CD1c-positive myeloid dendritic cell (primary cell): ENCODE measurements at regions not wholly inside any gene's neighbourhood (a gene's known extent, or its start where the extent isn't known, plus 50 kb on each side); places are given as distances from the start of the nearest gene placed in this dataset.

Source experiments
- DNase-seq: peaks from one replicate; pipeline ENCODE4 v3.0.0-alpha.2; 2016; ENCODE audit errors: extremely low spot score

GRCh38 chr2:128813352-128814034 is 494.8 kb upstream of the HS6ST1 start:
- DNase-seq: no peak

GRCh38 chr2:128815248-128815647 is 496.6 kb upstream of the HS6ST1 start:
- DNase-seq: no peak

- DNase-seq: no peak
These were observed 498.5 kb upstream of the HS6ST1 start for GRCh38 chr2:128817171-128817570.

- DNase-seq: no peak
These were observed 499.1 kb upstream of the HS6ST1 start for GRCh38 chr2:128817813-128818212.

GRCh38 chr2:128818248-128818647 is 499.6 kb upstream of the HS6ST1 start:
- no peak for DNase-seq

- DNase-seq: no peak
These were observed 500.2 kb upstream of the HS6ST1 start for GRCh38 chr2:128818704-128819491.

- DNase-seq: no peak
These were observed 501.8 kb upstream of the HS6ST1 start for GRCh38 chr2:128820452-128820851.

- DNase-seq: no peak
These were observed 502.3 kb upstream of the HS6ST1 start for GRCh38 chr2:128821010-128821409.

- DNase-seq: no peak
These were observed 514.4 kb upstream of the HS6ST1 start for GRCh38 chr2:128832946-128833663.

GRCh38 chr2:128833664-128834027 is 515.0 kb upstream of the HS6ST1 start:
- DNase-seq: no peak

GRCh38 chr2:128834207-128834879 is 515.7 kb upstream of the HS6ST1 start:
- DNase-seq: no peak

GRCh38 chr2:128834880-128835252 is 516.2 kb upstream of the HS6ST1 start:
- no peak for DNase-seq

- DNase-seq: no peak
These were observed 516.7 kb upstream of the HS6ST1 start for GRCh38 chr2:128835342-128835855.

GRCh38 chr2:128835974-128836373 is 517.3 kb upstream of the HS6ST1 start:
- no peak for DNase-seq

GRCh38 chr2:128836559-128837100 is 518.0 kb upstream of the HS6ST1 start:
- DNase-seq: no peak

- no peak for DNase-seq
These were observed 519.6 kb upstream of the HS6ST1 start for GRCh38 chr2:128838244-128838643.

- no peak for DNase-seq
These were observed 523.1 kb upstream of the HS6ST1 start for GRCh38 chr2:128841803-128842202.

- no peak for DNase-seq
These were observed 548.6 kb upstream of the HS6ST1 start for GRCh38 chr2:128867311-128867710.

- no peak for DNase-seq
These were observed 549.4 kb upstream of the HS6ST1 start for GRCh38 chr2:128867936-128868636.

- no peak for DNase-seq
These were observed 550.3 kb upstream of the HS6ST1 start for GRCh38 chr2:128868686-128869551.
